Adrenal gland (tissue), 5 donors: ENCODE measurements at regions not wholly inside any gene's neighbourhood (a gene's known extent, or its start where the extent isn't known, plus 50 kb on each side); places are given as distances from the start of the nearest gene placed in this dataset.

Source experiments
- CTCF ChIP-seq, 6 experiments: fragments of 450-650 bp in 4 of 6; fragments of 200-600 bp in 2 of 6; sonication (generic) in 1 of 6; IDR thresholded peaks; 1 replicate in 5 of 6; 2 replicates in 1 of 6; pipeline versions ENCODE4 v1.5.1 to v1.8.0; 2016 to 2021; ENCODE audit warnings: antibody characterized with exemption in 6 of 6, mild to moderate bottlenecking in 2 of 6, moderate library complexity in 1 of 6
- POLR2A ChIP-seq, 2 donors: fragments of 450-650 bp; IDR thresholded peaks; one replicate each; pipeline ENCODE4 v1.6.1; 2017; ENCODE audit warnings: antibody characterized with exemption in 2 of 2, mild to moderate bottlenecking in 2 of 2, moderate library complexity in 1 of 2
- donor health status: DM: no; HTN: no; CAD: no.

DNA sequence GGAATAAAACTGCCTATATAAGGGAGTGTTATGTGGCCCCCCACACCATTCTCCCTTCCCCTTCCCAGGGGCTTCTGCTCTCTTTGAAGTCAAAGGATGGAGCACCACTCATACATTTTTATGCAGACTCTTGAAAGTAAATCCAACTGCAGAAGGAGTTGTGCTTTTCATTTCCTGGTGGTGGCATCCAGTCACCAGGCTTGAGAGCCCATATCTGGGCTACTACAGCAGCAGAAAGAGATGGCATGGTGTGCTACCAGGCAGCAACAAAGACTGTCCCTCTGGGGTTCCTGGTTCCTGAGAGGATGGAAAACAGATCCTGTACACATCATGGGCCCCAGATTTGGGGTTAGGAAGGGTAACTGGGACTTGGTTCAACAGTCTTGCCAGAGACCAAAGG, 226.4 kb downstream of the CLIC5 start:
- TF ChIP-seq CTCF (IDR thresholded peaks at IDR 0.05) = no peak
- TF ChIP-seq POLR2A (IDR thresholded peaks at IDR 0.05) = no peak
